GM21825 (cell line): ENCODE measurements at regions not wholly inside any gene's neighbourhood (a gene's known extent, or its start where the extent isn't known, plus 50 kb on each side); places are given as distances from the start of the nearest gene placed in this dataset.
"Not testable (repeated sequence)": the region's sequence is repeated elsewhere in the genome, so short reads cannot be mapped to it uniquely, and the experiment has no call there.

Experiments used
- ATAC-seq: cut with Tn5 transposase; IDR thresholded peaks from one replicate; pipeline ENCODE4 v1.9.1; 2021; ENCODE audit warnings: mild to moderate bottlenecking, moderate library complexity; ENCODE audit not compliant: unreplicated experiment

- ATAC-seq, result no peak
These were observed 203.4 kb downstream of the KIT start for GRCh38 chr4:54861201-54861600.

- ATAC-seq, result no peak
These were observed 197.6 kb downstream of the KIT start for GRCh38 chr4:54855191-54855854.

GRCh38 chr4:54852602-54853001 is 194.8 kb downstream of the KIT start:
- no peak for ATAC-seq

- ATAC-seq, result no peak
These were observed 194.3 kb downstream of the KIT start for GRCh38 chr4:54852054-54852453.

GRCh38 chr4:54844911-54845310 is 187.2 kb downstream of the KIT start:
- no peak for ATAC-seq

- ATAC-seq, result no peak
These were observed 186.2 kb downstream of the KIT start for GRCh38 chr4:54843946-54844345.

- ATAC-seq, result no peak
These were observed 185.3 kb downstream of the KIT start for GRCh38 chr4:54843106-54843505.

GRCh38 chr4:54842656-54843055 is 184.9 kb downstream of the KIT start:
- ATAC-seq, result no peak

- ATAC-seq, result no peak
These were observed 184.5 kb downstream of the KIT start for GRCh38 chr4:54842226-54842625.

- ATAC-seq, result no peak
These were observed 183.4 kb downstream of the KIT start for GRCh38 chr4:54840992-54841768.

- ATAC-seq, result no peak
These were observed 182.7 kb downstream of the KIT start for GRCh38 chr4:54840430-54840829.

- no peak for ATAC-seq
These were observed 180.5 kb downstream of the KIT start for GRCh38 chr4:54838301-54838700.

GRCh38 chr4:54837576-54838140 is 179.9 kb downstream of the KIT start:
- ATAC-seq, result no peak

- not testable (repeated sequence) for ATAC-seq
These were observed 170.6 kb downstream of the KIT start for GRCh38 chr4:54828361-54828760.

- no peak for ATAC-seq
These were observed 165.9 kb downstream of the KIT start for GRCh38 chr4:54823616-54824015.

GRCh38 chr4:54819034-54819433 is 161.3 kb downstream of the KIT start:
- no peak for ATAC-seq

GRCh38 chr4:54818481-54818880 is 160.7 kb downstream of the KIT start:
- ATAC-seq, result no peak

- ATAC-seq, result no peak
These were observed 155.9 kb downstream of the KIT start for GRCh38 chr4:54813674-54814073.

GRCh38 chr4:54806351-54806750 is 148.6 kb downstream of the KIT start:
- ATAC-seq, result no peak

- no peak for ATAC-seq
These were observed 144.6 kb downstream of the KIT start for GRCh38 chr4:54802336-54802735.

GRCh38 chr4:54800831-54801530 is 143.2 kb downstream of the KIT start:
- ATAC-seq, result peak; percentile 83

GRCh38 chr4:54794579-54794978 is 136.8 kb downstream of the KIT start:
- ATAC-seq, result no peak
